Astrocyte (in vitro differentiated cells and primary cell): ENCODE measurements at regions not wholly inside any gene's neighbourhood (a gene's known extent, or its start where the extent isn't known, plus 50 kb on each side); places are given as distances from the start of the nearest gene placed in this dataset.

Source experiments
- CTCF ChIP-seq: IDR thresholded peaks from 2 replicates; pipeline ENCODE4 v1.5.1; 2011; ENCODE audit warnings: low read depth, mild to moderate bottlenecking, inconsistent platforms, low read length, moderate library complexity; ENCODE audit not compliant: insufficient read depth
- EZH2 ChIP-seq: IDR thresholded peaks from 2 replicates; pipeline ENCODE4 v1.6.1; 2012; ENCODE audit warnings: mild to moderate bottlenecking, low read length, inconsistent platforms; ENCODE audit not compliant: insufficient read depth

- TF ChIP-seq CTCF = no peak
- no peak for TF ChIP-seq EZH2
Observed at GRCh38 chr9:87119328-87119881, 172.1 kb upstream of the GAS1 start.
